ENCODE measurements at regions not wholly inside any gene's neighbourhood (a gene's known extent, or its start where the extent isn't known, plus 50 kb on each side); places are given as distances from the start of the nearest gene placed in this dataset.
"Not testable (repeated sequence)": the region's sequence is repeated elsewhere in the genome, so short reads cannot be mapped to it uniquely, and the experiment has no call there.

DNA sequence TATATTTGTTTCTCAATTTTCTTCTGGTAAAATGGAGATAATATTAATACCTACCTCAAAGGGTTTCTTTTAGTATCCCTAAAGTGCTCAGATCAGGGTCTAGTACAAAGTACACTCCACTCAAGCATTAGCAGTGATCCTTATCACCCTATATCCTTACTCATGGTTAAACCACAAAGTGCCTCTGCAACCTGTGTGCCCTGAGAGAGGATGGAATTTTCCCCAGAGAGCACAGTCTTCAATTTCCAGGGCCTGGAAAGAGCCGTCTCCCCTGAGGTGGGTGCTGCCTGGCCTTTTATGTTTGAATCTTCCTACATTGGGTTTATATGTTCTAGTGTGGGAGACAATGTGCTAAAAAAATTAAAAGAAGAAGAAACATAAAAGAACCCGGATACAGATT is 183.1 kb upstream of the FBXO33 start:
- no peak for DNase-seq

GRCh38 chr14:39614297-39614923 is 182.2 kb upstream of the FBXO33 start:
- DNase-seq, result no peak

- no peak for DNase-seq
These were observed 176.9 kb upstream of the FBXO33 start for GRCh38 chr14:39609119-39609518.

DNA sequence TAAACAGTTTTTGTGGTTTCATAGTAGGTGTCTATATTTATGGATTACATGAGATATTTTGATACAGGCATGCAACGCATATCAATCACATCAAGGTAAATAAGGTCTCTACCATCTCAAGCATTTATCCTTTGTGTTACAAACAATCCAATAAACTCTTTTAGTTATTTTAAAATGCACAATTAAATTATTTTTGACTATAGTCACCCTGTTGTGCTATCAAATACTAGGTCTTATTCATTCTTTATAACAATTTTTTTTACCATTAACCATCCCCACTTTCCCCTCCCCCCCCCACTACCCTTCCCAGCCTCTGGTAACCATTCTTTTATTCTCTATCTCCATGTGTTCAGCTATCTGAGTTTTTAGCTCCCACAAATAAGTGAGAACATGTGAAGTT is 175.7 kb upstream of the FBXO33 start:
- no peak for DNase-seq

DNA sequence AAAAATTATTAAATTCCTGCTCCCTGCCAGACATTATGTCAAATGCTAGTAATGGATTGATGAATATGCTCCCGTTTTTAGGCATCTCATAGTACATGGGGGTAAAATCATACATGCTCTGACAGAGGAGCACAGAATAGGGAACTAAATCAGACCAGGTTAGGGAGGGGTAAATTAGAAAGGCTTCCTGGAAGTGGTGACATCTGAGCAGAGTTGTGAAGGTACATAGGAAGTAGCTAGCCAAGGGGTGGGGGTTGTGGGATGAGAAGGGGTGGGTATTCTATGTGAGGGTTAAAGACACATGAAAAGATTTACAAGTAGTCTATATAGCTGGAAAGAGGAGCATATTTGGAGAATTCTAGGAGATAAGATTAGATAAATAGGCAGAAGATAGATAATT is 171.7 kb upstream of the FBXO33 start:
- no peak for DNase-seq

DNA sequence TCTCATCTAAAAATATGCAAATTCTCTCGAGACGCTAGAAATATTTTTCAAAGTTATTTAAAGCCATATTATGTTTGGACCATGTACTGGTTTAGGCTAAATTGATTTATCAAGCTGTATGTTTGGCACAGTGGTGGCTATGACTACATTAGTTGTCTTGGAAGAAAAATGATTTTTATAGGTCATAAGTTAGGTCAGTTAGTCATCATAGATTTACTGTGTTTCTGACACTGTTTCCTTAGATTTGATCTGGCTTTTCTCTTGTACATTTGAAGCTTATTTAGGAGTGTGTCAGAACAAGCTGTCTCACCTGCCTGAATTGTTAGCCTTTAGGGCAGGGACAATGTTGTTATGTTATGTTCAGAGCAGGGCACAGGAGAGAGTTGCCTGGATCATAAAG is 161.1 kb upstream of the FBXO33 start:
- no peak for DNase-seq

DNA sequence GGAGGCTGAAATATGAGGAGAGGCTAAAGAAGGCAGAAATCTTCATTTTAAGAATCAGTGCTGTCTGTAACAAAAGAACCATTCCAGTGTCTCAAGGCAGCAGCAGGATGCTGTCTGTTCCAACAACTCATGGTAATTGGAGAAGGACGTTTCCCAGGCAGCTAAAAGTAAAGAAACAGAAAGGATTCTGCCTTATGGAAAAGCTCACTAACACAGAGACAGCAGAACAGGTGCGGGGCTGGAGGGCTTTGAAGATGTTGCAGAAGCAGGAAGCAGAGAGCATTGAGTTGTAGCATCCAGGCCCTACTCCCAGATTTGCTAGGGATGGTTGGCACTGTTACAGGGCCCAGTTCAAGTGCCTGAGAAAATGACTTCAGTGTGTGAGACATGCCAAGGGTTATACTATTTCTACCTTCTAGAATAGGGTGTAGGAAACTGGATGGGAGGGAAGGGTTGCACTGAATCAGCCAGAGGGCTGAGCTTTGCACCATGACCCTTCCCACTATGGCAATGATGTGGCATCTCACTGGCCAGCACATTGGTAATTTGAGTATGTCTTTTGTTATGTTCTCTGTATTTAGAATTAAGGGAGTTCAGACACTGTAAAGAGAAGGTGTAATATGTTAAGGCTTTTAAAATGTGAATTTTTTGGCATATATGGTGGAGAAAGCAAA is 160.0 kb upstream of the FBXO33 start:
- DNase-seq, result no peak

DNA sequence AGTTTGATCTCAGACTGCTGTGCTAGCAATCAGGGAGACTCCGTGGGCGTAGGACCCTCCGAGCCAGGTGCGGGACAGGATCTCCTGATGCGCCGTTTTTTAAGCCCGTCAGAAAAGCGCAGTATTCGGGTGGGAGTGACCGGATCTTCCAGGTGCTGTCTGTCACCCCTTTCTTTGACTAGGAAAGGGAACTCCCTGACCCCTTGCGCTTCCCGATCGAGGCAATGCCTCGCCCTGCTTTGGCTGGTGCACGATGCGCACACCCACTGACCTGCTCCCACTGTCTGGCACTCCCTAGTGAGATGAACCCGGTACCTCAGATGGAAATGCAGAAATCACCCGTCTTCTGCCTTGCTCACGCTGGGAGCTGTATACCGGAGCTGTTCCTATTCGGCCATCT is 157.6 kb upstream of the FBXO33 start:
- not testable (repeated sequence) for DNase-seq

- DNase-seq, result no peak
These were observed 149.9 kb upstream of the FBXO33 start for GRCh38 chr14:39582028-39582654.

DNA sequence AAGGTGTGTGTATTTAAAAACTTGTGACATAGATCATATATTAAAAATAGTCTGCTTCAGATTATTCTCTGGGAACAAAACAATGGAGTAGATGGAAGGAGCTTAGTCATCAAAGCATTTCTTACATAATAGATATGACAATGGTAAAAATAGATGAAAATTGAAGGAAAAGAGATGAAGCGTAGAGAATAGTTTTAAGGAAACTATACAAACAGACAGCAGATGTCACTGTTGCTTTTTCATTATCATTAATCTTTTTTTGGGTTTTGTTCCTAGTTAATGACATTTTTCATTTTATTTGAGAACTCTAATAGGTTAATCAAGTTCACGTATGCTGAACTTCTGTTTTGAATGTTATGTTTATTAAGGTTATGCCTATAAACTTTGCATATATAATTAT is 149.2 kb upstream of the FBXO33 start:
- DNase-seq, result no peak

DNA sequence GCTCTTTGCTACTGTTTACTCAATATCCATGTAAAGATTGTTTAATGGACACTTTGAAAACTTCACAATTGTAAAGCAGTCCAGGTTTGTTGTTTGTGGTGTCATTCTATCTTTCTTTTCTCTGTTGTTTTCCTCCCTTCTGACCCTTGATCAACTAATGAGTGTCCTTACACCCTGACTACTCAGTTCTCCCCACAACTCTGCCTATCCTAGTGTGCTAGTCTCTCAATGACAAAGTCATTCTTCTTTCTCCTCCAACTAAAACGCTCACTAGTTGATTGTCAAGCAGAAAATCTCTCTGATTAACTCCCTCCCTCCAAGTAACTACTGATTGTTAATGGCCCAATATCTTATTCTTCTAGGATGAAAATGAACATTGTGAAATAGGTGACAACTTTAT is 148.5 kb upstream of the FBXO33 start:
- DNase-seq, result no peak

DNA sequence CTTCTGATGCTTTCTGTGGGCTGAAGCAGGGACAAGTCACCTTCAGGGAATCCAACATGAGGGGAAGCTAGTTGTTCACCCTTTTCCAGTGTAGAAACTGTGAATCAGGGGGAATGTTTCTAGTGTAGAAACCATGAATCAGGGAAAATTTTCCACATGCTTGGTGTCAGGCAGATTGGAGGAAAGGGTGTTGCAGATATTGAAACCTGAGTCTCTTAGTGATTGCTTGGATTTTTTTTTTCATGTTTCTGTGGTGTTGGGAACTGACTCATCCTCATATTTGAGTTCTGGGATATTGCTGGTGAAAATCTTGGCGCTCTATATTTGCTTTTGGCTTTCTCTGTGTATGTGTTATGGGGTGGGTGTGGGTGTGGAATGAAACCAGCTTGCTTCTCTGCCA is 144.5 kb upstream of the FBXO33 start:
- no peak for DNase-seq

DNA sequence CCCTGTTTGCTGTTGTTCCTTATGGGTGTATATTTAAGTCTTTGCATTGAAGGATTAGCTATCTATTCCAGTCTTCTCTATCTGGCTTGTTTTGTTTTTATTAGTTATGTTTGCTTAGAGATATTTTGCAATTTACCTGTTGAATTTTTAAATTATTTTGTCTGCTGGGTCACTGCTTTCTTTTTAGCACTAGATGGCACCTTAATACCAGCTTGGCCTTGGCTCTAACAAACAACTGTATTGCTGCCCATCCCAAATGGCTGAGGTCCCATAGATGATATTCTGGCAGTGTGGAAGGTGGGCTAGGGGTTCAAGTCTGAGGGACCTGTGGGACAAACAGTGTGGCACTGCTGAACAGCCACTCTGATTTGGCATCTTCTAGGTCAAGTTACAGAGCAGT is 144.0 kb upstream of the FBXO33 start:
- no peak for DNase-seq

DNA sequence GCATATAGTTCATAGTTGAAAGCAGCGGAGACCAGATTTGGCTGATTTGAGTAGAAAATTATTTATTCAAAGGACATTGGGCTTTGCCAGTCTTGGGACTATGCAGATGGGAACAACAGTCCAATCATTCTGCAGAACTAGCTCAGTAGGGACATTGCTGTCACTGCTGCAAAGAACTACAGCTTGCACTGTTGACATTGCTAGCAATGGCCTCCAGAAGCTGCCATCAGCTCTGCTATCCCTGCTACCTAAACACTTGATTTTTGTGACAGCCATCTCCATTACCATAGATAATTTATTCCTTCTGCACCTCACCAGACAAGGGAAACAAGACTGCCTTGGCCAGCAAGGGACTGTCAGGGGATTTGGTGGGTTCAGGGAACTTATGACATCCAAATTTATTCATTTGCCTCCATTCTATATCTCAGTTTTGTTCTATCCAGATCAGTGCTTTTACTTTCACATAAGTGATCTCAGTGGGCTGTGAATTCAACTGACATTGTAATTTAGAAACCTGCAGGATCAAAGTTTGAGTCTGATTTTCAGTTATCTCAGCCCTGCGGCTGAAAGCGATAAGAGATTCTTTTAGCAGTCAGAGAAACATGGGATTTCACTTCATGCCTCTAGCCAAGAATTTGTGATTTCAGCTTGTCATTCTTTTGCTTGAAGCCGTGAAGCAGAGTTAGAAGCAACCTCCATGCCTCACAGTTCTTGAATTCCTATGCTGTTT is 136.7 kb upstream of the FBXO33 start:
- no peak for DNase-seq

DNA sequence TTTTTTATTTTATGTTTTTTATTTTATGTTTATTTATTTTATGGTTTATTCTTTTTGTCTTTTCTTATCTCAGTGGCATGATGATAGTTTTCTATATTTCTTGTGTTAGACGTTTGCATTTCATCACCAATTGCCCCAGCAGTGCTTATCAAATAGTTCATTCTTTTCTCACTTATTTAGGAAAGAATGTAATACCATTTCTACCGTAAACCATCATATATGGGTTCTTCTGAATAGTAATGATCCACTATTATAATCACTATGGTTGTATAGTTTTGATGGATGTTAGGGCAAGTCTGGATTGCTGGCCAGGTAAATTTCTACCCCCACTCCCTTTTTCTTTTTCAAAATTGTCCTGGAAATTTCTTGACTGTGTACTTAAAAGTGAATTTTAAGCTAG is 134.6 kb upstream of the FBXO33 start:
- DNase-seq, result no peak

DNA sequence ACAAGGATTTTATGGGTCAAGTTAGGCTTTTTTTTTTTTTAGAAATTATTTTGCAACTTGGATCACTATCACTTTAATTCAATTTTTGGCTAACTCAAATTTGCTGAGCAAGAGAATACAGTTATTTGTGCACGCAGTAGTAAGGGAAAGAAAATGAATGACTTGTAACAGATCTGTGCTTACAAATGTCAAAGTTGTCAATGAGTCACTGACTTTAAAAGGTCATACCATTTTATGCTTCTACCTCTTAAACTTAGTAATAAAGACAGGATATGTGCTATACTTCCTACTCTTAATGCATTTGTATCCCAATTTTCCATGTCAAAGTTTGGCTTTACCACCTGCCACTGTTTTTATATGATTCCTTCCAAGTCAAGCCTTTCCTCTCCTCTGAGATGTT is 131.1 kb upstream of the FBXO33 start:
- no peak for DNase-seq

DNA sequence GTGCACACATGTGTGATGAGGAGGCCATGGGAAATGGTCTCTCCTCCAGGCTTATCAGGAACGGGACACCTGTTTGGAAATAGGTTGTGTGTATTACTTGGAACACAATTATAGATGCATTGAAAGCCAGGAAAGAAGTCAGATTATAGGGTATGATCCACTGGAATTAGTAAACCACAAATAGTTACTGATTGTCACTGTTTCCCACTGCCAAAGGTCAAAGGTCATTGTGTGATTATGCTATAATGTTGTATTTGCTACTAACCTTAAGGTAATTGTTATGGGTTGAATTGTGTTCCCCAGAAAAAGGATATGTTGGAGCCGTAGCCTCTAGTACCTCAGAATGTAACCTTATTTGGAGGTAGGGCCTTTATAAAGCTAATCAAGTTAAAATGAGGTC is 129.9 kb upstream of the FBXO33 start:
- no peak for DNase-seq

GRCh38 chr14:39558525-39558924 is 126.3 kb upstream of the FBXO33 start:
- DNase-seq, result no peak

GRCh38 chr14:39555749-39556148 is 123.5 kb upstream of the FBXO33 start:
- DNase-seq, result no peak

DNA sequence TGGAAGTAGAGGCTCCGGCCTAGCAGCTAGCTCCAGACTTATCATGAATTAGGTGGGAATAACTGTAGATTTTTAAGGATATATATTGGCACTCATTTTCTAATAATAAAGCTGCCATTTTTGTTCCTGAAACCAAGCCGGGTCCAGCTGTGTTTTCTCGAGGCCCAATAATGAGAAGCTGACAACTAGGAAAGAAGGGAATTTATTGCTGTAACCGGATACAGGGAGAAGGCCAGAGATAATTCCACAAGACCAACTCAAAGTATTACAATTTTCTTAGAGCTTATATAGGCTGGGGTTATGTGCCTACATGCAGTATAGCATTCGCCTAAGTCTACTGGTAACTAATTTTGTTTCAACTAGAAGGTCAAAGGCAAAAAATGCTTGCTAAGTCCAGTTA is 122.3 kb upstream of the FBXO33 start:
- DNase-seq, result no peak

DNA sequence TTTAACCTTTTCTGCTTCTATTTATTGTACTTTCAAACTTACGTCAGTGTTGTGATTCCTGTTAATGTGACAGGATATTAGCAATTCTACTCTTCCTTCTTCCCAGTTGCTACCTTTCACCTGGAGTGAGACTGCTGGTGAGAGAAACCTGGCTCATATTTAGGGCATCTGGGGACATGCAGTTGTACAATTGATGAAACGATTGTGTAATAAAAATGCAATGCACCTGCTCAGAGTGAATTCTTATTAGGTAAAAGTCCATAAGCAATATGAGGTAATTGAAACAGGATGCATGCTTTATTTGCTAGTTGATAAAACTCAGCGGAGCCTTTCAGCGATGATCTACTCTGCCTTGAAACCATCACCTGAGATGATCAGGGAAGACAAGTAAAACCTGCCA is 116.1 kb upstream of the FBXO33 start:
- no peak for DNase-seq

GRCh38 chr14:39547845-39548244 is 115.6 kb upstream of the FBXO33 start:
- no peak for DNase-seq

GRCh38 chr14:39505812-39506211 is 73.6 kb upstream of the FBXO33 start:
- no peak for DNase-seq

DNA sequence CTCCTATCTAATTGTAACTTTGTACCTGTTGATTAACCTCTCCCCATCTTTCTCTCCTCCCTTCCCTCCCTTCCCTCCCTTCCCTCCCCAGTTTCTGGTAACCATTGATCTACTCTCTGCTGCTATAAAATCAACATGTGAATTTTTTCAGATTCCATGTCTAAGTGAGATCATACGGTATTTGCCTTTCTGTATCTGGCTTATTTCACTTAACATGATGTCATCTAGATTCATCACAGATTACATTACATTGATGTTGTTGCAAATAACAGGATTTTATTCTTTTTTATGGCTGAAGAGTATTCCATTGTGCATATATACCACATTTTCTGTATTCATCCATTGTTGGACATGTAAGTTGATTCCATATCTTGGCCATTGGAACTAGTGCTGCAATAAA is 68.0 kb upstream of the FBXO33 start:
- DNase-seq, result no peak

Data from SHP77 (cell line).